Liver (tissue), 3 donors: ENCODE measurements at regions not wholly inside any gene's neighbourhood (a gene's known extent, or its start where the extent isn't known, plus 50 kb on each side); places are given as distances from the start of the nearest gene placed in this dataset.

ENCODE experiments used
- GABPA ChIP-seq, 2 donors: IDR thresholded peaks in 1 of 2; conservative IDR thresholded peaks in 1 of 2; 2 replicates each; pipeline ENCODE4 v1.6.1; 2016; ENCODE audit warnings: antibody characterized with exemption in 2 of 2, mild to moderate bottlenecking in 1 of 2, moderate library complexity in 1 of 2
- JUND ChIP-seq, 2 donors: IDR thresholded peaks; 2 replicates each; pipeline ENCODE4 v1.6.1; 2016; ENCODE audit warnings: antibody characterized with exemption in 2 of 2
- RXRA ChIP-seq, 2 donors: IDR thresholded peaks; 2 replicates each; pipeline ENCODE4 v1.6.1; 2017 to 2018; ENCODE audit warnings: antibody characterized with exemption in 2 of 2, mild to moderate bottlenecking in 1 of 2
- SP1 ChIP-seq: IDR thresholded peaks from 2 replicates; pipeline ENCODE4 v1.6.1; 2018; ENCODE audit warnings: antibody characterized with exemption, mild to moderate bottlenecking
- TAF1 ChIP-seq: conservative IDR thresholded peaks from 2 replicates; pipeline ENCODE4 v1.6.1; 2016; ENCODE audit warnings: antibody characterized with exemption, mild to moderate bottlenecking
- TF ChIP-seq, protein P1 (sequence below): fragments of 150-350 bp; IDR thresholded peaks from 2 replicates; pipeline ENCODE4 v1.5.1; 2017; ENCODE audit warnings: improper control_type of control experiment, low read depth, low read length; ENCODE audit not compliant: missing input control
- TF ChIP-seq, protein P2 (sequence below): IDR thresholded peaks from 2 replicates; pipeline ENCODE4 v1.6.1; 2016; ENCODE audit warnings: antibody characterized with exemption
- TF ChIP-seq, protein P3 (sequence below): IDR thresholded peaks from 2 replicates; pipeline ENCODE4 v1.6.1; 2016; ENCODE audit warnings: antibody characterized with exemption
- donor health status: healthy.
- donor health status: healthy.

DNA sequence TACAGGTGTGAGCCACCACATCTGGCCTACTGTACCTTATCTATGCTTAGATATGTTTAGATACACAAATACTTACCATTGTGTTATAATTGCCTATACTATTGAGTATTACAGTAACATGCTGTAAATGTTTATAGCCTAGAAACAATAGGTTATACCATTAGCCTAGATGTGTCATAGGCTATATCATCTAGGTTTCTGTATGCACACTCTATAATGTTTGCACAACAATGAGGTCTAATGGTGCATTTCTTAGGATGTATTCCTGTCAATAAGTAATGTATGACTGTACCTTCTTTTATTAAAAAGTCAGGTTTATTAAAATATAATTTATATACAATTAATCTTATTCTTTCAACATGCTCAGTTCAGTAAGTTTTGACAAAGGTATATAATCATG is 683.1 kb downstream of the LRRC70 start:
- TF ChIP-seq, protein P1, sequence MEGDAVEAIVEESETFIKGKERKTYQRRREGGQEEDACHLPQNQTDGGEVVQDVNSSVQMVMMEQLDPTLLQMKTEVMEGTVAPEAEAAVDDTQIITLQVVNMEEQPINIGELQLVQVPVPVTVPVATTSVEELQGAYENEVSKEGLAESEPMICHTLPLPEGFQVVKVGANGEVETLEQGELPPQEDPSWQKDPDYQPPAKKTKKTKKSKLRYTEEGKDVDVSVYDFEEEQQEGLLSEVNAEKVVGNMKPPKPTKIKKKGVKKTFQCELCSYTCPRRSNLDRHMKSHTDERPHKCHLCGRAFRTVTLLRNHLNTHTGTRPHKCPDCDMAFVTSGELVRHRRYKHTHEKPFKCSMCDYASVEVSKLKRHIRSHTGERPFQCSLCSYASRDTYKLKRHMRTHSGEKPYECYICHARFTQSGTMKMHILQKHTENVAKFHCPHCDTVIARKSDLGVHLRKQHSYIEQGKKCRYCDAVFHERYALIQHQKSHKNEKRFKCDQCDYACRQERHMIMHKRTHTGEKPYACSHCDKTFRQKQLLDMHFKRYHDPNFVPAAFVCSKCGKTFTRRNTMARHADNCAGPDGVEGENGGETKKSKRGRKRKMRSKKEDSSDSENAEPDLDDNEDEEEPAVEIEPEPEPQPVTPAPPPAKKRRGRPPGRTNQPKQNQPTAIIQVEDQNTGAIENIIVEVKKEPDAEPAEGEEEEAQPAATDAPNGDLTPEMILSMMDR = no peak
- TF ChIP-seq RXRA (IDR thresholded peaks at IDR 0.05) (no peak), GABPA (IDR thresholded peaks at IDR 0.05 in 1 of 2, conservative IDR thresholded peaks at IDR 0.05 in 1 of 2) (no peak), JUND (IDR thresholded peaks at IDR 0.05) (no peak), SP1 (no peak), TAF1 (no peak)
- TF ChIP-seq, protein P2, sequence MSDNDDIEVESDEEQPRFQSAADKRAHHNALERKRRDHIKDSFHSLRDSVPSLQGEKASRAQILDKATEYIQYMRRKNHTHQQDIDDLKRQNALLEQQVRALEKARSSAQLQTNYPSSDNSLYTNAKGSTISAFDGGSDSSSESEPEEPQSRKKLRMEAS = no peak
- TF ChIP-seq, protein P3, sequence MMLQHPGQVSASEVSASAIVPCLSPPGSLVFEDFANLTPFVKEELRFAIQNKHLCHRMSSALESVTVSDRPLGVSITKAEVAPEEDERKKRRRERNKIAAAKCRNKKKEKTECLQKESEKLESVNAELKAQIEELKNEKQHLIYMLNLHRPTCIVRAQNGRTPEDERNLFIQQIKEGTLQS = no peak
